ENCODE measurements at regions not wholly inside any gene's neighbourhood (a gene's known extent, or its start where the extent isn't known, plus 50 kb on each side); places are given as distances from the start of the nearest gene placed in this dataset.

DNA sequence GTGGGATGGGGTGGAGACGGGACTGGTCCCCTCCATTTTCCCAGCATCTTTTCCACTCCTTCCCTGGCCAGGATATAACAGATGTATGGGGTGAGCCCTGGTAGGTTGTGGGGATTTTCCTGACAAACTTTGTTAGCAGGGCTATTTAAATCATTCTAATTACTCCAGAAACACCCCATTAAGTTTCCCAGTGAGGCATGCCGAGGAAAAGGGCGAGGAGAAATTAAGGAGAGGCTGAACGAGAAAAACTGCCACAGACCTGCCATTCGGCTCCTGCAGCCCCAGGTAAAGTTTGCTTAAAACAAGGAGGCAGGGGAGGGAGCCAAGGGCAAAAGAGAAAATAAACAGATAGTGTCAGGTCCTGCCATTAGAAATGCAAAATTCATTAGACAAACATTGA is 428.2 kb downstream of the BUD13 start:
- no peak for ATAC-seq
- Histone ChIP-seq H3K27ac (ENCODE audit: extremely low read length, insufficient read depth, low read length) (no peak overlapping the region), H4K20me1 (ENCODE audit: insufficient read depth, low read length) (no peaks in the 10 kb centered on the region), H3K9ac (ENCODE audit: insufficient read depth, low read depth, low read length) (no peak overlapping the region), H3K36me3 (replicated peaks in 1 of 2; ENCODE audit: control insufficient read depth in 1 of 2, insufficient read depth in 2 of 2, low read length in 2 of 2) (no peaks in the 10 kb centered on the region), H3K27me3 (ENCODE audit: control insufficient read depth in 1 of 2, insufficient read depth in 2 of 2, low read length in 2 of 2) (no peaks in the 10 kb centered on the region; a peak in 1 of 5 replicates), H3K79me2 (ENCODE audit: insufficient read depth, low read length) (no peaks in the 10 kb centered on the region), H2AFZ (ENCODE audit: low read length) (no peak overlapping the region), H3K4me3 (replicated peaks in 1 of 3; ENCODE audit: insufficient read depth in 1 of 3, low read depth in 2 of 3, low read length in 3 of 3) (no peak overlapping the region), H3K4me1 (ENCODE audit: insufficient read depth, low read length) (peaks cover 28% of the 10 kb centered on the region), H3K4me2 (ENCODE audit: low read depth, low read length) (no peak overlapping the region), H3K9me3 (ENCODE audit: low read length) (no peaks in the 10 kb centered on the region)
- CTCF ChIA-PET (ENCODE audit: low intra/inter-chr PET ratio, low total read pairs): no interaction called here
- BruUV-seq (replicated peaks): no TSS peak
- DNase-seq (ENCODE audit: low spot score): no peak
- POLR2A ChIA-PET: no interaction called here
- in situ Hi-C loops (cut with HindIII; ENCODE audit: extremely low pct_ligation_motif_present, low pct_unique_long_range_greater_than_20kb) (no loop called here), intact Hi-C loops (cut with micrococcal nuclease; ENCODE audit: unreplicated experiment) (no loop called here)
- no peak for FAIRE-seq
- whole genome bisulfite sequencing (ENCODE audit: low lambda C conversion rate): 49% methylated on average over 5 of the region's 5 CpGs
- no peak for TF ChIP-seq KMT2B (CRISPR knock-in tag; IDR thresholded peaks at IDR 0.05)
- TF ChIP-seq ZNF790 (CRISPR knock-in tag; IDR thresholded peaks at IDR 0.05; ENCODE audit: borderline replicate concordance): no peak
- TF ChIP-seq ZNF879 (CRISPR knock-in tag; IDR thresholded peaks at IDR 0.05): no peak
- no peak for TF ChIP-seq ZNF883 (CRISPR knock-in tag; IDR thresholded peaks at IDR 0.05; ENCODE audit: not compliant biosample characterization)
- no peak for TF ChIP-seq MXI1 (IDR thresholded peaks at IDR 0.05; ENCODE audit: borderline replicate concordance, low read depth, low read length)
- TF ChIP-seq ZNF17 (CRISPR knock-in tag; IDR thresholded peaks at IDR 0.05): no peak
- TF ChIP-seq HNRNPK (IDR thresholded peaks at IDR 0.05; ENCODE audit: low read depth, low read length, poor library complexity, severe bottlenecking): no peak
- TF ChIP-seq ZNF263 (CRISPR knock-in tag; IDR thresholded peaks at IDR 0.05): no peak
- TF ChIP-seq ZMAT3 (CRISPR knock-in tag; conservative IDR thresholded peaks at IDR 0.05): no peak
- no peak for TF ChIP-seq TBP (CRISPR knock-in tag; IDR thresholded peaks at IDR 0.05)
- no peak for TF ChIP-seq ZNF350 (CRISPR knock-in tag; IDR thresholded peaks at IDR 0.05; ENCODE audit: borderline replicate concordance, low read depth)

DNA sequence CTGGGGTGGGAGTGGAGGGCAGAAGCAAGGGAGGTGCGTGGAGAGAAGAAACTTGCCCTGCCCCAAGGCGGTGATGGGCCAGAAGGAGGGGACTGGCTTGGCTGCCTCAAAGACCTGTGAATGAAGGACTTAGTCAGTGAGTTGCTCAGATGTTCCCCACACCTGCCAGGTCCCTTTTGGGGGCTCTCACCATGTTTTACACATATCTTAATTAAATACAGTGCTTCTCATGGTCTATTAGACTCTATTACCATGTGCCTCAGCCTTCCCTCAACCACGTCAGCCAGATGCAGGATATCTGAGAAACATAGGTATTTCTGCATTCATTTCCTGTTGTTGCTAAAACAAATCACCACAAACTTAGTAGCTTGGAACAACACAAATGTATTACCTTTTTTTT is 429.5 kb downstream of the BUD13 start:
- DNase-seq (ENCODE audit: low spot score) (no peak), ATAC-seq (no peak), FAIRE-seq (no peak)
- Histone ChIP-seq H4K20me1 (ENCODE audit: insufficient read depth, low read length) (no peaks in the 10 kb centered on the region), H3K27me3 (ENCODE audit: control insufficient read depth in 1 of 2, insufficient read depth in 2 of 2, low read length in 2 of 2) (no peaks in the 10 kb centered on the region; a peak in 1 of 5 replicates), H3K9me3 (ENCODE audit: low read length) (no peaks in the 10 kb centered on the region), H3K4me2 (ENCODE audit: low read depth, low read length) (no peak overlapping the region), H3K9ac (ENCODE audit: insufficient read depth, low read depth, low read length) (no peak overlapping the region), H3K4me3 (replicated peaks in 1 of 3; ENCODE audit: insufficient read depth in 1 of 3, low read depth in 2 of 3, low read length in 3 of 3) (no peak overlapping the region), H2AFZ (ENCODE audit: low read length) (no peak overlapping the region), H3K27ac (ENCODE audit: extremely low read length, insufficient read depth, low read length) (no peak overlapping the region), H3K4me1 (ENCODE audit: insufficient read depth, low read length) (peaks cover 40% of the 10 kb centered on the region), H3K36me3 (replicated peaks in 1 of 2; ENCODE audit: control insufficient read depth in 1 of 2, insufficient read depth in 2 of 2, low read length in 2 of 2) (no peaks in the 10 kb centered on the region), H3K79me2 (ENCODE audit: insufficient read depth, low read length) (no peaks in the 10 kb centered on the region)
- BruUV-seq (replicated peaks): no TSS peak
- in situ Hi-C loops (cut with HindIII; ENCODE audit: extremely low pct_ligation_motif_present, low pct_unique_long_range_greater_than_20kb): no loop called here
- intact Hi-C loops (cut with micrococcal nuclease; ENCODE audit: unreplicated experiment): no loop called here
- POLR2A ChIA-PET: no interaction called here
- CTCF ChIA-PET (ENCODE audit: low intra/inter-chr PET ratio, low total read pairs): no interaction called here
- WGBS (ENCODE audit: low lambda C conversion rate): 93% methylated on average over 3 of the region's 3 CpGs
- TF ChIP-seq AHDC1 (CRISPR knock-in tag; IDR thresholded peaks at IDR 0.05; ENCODE audit: borderline replicate concordance) (no peak), SKI (IDR thresholded peaks at IDR 0.05; ENCODE audit: partially characterized antibody) (no peak), KLF9 (CRISPR knock-in tag; IDR thresholded peaks at IDR 0.05; ENCODE audit: low read depth) (no peak)

All from HepG2 (cell line).